ENCODE measurements at regions not wholly inside any gene's neighbourhood (a gene's known extent, or its start where the extent isn't known, plus 50 kb on each side); places are given as distances from the start of the nearest gene placed in this dataset.

DNA sequence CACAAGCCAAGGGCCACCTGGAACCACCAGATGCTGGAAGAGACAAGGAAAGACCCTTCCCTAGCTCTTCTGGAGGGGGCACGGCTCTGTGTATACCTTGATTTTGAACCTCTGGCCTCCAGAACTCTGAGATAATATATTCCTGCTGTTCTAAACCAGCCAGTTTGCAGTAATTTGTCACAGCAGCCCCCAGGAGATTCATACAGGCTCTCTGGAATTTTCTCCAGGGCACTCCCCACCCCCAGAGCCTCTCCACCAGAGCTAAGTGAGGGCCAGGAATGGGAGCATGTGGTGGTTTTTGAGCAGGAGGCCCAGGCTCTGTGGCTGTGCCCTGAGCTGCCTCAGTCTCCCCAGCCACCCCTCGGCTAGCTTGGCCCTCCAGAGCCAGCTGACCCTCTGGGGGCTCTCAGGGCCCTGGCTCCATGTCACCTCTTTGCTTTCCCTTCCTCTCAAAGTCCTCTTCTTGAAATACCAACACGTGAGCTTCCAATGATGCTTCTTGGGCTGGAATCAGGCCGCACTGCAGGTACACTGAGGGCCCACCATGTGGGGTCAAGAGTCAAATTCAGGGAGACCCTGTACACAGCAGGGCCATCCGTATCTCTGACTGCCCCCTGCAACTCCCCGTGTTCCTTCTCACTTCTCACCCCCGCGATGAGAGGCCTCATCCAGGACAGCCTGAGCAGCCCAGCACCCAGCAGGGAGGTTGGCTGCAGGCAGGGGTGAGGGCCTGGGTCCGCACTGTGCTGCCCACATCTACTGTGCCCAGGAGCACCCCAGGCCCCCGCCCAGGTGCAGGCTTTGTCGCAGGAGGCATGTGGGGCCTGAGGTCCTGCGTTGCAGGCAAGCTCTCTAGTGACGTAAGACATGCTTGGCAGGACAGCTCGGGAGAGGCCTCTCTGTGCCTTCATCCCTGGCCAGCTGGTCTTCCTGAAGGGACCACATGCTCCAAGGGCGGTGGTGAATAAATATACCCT, 155.5 kb downstream of the ANKRD60 start:
- Histone ChIP-seq H3K4me3 (ENCODE audit: low read length) (no peak overlapping the region), H3K27me3 (ENCODE audit: control insufficient read depth, insufficient read depth, low read length, poor library complexity, severe bottlenecking) (peaks cover 8% of the 10 kb centered on the region), H3K4me1 (ENCODE audit: control insufficient read depth, insufficient read depth, low read length) (no peaks in the 10 kb centered on the region), H3K9ac (ENCODE audit: extremely low read depth, low read length, poor library complexity, severe bottlenecking) (no peak overlapping the region), H3K36me3 (ENCODE audit: control insufficient read depth, insufficient read depth, low read length) (no peaks in the 10 kb centered on the region), H3K27ac (ENCODE audit: low read depth, low read length) (no peak overlapping the region), H3K9me3 (ENCODE audit: control insufficient read depth, low read length) (no peaks in the 10 kb centered on the region)
- Mint-ChIP-seq H3K36me3 (ENCODE audit: low read depth) (no peaks in the 10 kb centered on the region), H3K4me1 (no peaks in the 10 kb centered on the region), H3K9me3 (no peaks in the 10 kb centered on the region), H3K27me3 (ENCODE audit: insufficient read depth) (peaks cover 6% of the 10 kb centered on the region), H3K4me3 (no peak overlapping the region), H3K27ac (no peak overlapping the region)
- DNase-seq: no peak
- TF ChIP-seq, protein P1, sequence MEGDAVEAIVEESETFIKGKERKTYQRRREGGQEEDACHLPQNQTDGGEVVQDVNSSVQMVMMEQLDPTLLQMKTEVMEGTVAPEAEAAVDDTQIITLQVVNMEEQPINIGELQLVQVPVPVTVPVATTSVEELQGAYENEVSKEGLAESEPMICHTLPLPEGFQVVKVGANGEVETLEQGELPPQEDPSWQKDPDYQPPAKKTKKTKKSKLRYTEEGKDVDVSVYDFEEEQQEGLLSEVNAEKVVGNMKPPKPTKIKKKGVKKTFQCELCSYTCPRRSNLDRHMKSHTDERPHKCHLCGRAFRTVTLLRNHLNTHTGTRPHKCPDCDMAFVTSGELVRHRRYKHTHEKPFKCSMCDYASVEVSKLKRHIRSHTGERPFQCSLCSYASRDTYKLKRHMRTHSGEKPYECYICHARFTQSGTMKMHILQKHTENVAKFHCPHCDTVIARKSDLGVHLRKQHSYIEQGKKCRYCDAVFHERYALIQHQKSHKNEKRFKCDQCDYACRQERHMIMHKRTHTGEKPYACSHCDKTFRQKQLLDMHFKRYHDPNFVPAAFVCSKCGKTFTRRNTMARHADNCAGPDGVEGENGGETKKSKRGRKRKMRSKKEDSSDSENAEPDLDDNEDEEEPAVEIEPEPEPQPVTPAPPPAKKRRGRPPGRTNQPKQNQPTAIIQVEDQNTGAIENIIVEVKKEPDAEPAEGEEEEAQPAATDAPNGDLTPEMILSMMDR (conservative IDR thresholded peaks at IDR 0.05): no peak
- WGBS, 2 experiments (ENCODE audit: insufficient coverage in 1 of 2, insufficient read length in 1 of 2): 87 to 89% methylated on average over 9 to 15 of the region's 15 CpGs

DNA sequence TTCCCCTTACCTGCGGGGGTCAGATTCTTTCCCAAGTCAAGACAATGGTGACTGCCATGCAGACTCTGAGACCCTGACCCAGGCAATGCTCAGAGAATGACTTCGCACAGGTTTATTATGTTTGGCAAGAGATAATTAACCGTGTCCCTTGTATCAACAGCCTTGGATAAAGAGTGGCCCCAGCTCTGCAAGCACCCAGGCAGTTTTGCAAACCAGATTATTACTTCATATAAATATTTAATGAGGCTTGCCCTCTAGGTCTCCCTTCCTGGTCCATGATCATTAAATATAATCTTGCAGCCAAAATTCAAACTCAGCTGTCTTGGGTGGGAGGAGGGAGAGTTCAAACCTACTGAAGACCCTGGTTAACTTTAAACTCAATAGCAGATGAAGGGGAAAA, 156.5 kb downstream of the ANKRD60 start:
- TF ChIP-seq, protein P1 (conservative IDR thresholded peaks at IDR 0.05): no peak
- no peak overlapping the region for H3K4me3 ChIP-seq (ENCODE audit: low read length)
- H3K27me3 ChIP-seq (ENCODE audit: control insufficient read depth, insufficient read depth, low read length, poor library complexity, severe bottlenecking): peaks cover 8% of the 10 kb centered on the region
- Mint-ChIP-seq H3K9me3 (no peaks in the 10 kb centered on the region), H3K36me3 (ENCODE audit: low read depth) (no peaks in the 10 kb centered on the region), H3K27me3 (ENCODE audit: insufficient read depth) (peaks cover 6% of the 10 kb centered on the region), H3K27ac (no peak overlapping the region), H3K4me1 (no peaks in the 10 kb centered on the region), H3K4me3 (no peak overlapping the region)
- H3K36me3 ChIP-seq (ENCODE audit: control insufficient read depth, insufficient read depth, low read length): no peaks in the 10 kb centered on the region
- no peaks in the 10 kb centered on the region for H3K4me1 ChIP-seq (ENCODE audit: control insufficient read depth, insufficient read depth, low read length)
- no peak overlapping the region for H3K9ac ChIP-seq (ENCODE audit: extremely low read depth, low read length, poor library complexity, severe bottlenecking)
- H3K9me3 ChIP-seq (ENCODE audit: control insufficient read depth, low read length): no peaks in the 10 kb centered on the region
- no peak overlapping the region for H3K27ac ChIP-seq (ENCODE audit: low read depth, low read length)
- DNase-seq: no peak
- 86 to 94% methylated on average over 1 to 3 of the region's 3 CpGs for WGBS, 2 experiments (ENCODE audit: insufficient coverage in 1 of 2, insufficient read length in 1 of 2)

DNA sequence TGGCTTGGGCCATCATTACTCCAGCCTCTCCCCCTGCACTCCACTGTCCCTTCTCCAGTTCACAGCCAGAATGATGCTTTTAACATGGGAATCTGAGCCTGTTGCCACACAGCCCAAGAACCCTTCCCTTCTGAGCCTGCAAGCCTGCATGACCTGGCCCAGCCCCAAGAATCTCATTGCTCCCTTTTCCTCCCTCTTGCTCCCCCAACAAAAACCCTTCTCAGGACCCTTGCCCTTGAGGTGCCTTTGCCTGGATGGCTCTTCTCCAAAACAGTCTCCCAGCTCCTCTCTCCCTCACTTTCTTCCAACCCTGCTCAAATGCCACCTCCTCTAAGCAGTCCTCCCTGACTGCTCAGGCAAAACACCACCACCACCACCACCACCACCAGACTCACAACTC, 157.2 kb downstream of the ANKRD60 start:
- Histone ChIP-seq H3K9me3 (ENCODE audit: control insufficient read depth, low read length) (no peaks in the 10 kb centered on the region), H3K36me3 (ENCODE audit: control insufficient read depth, insufficient read depth, low read length) (no peaks in the 10 kb centered on the region), H3K4me3 (ENCODE audit: low read length) (no peak overlapping the region), H3K4me1 (ENCODE audit: control insufficient read depth, insufficient read depth, low read length) (no peaks in the 10 kb centered on the region), H3K27me3 (ENCODE audit: control insufficient read depth, insufficient read depth, low read length, poor library complexity, severe bottlenecking) (peaks cover 8% of the 10 kb centered on the region), H3K27ac (ENCODE audit: low read depth, low read length) (no peak overlapping the region), H3K9ac (ENCODE audit: extremely low read depth, low read length, poor library complexity, severe bottlenecking) (no peak overlapping the region)
- no peak for DNase-seq
- no peaks in the 10 kb centered on the region for H3K36me3 Mint-ChIP-seq (ENCODE audit: low read depth)
- no peak overlapping the region for H3K27ac Mint-ChIP-seq
- TF ChIP-seq, protein P1 (conservative IDR thresholded peaks at IDR 0.05): no peak
- no peak overlapping the region for H3K4me3 Mint-ChIP-seq
- no peaks in the 10 kb centered on the region for H3K9me3 Mint-ChIP-seq
- H3K4me1 Mint-ChIP-seq: no peaks in the 10 kb centered on the region
- H3K27me3 Mint-ChIP-seq (ENCODE audit: insufficient read depth): peaks cover 6% of the 10 kb centered on the region

Data from endodermal cell (in vitro differentiated cells).